CD8-positive, alpha-beta memory T cell (primary cell): ENCODE measurements at regions not wholly inside any gene's neighbourhood (a gene's known extent, or its start where the extent isn't known, plus 50 kb on each side); places are given as distances from the start of the nearest gene placed in this dataset.

ENCODE experiments used
- CTCF ChIA-PET: fragments of 350-600 bp; sonication (Branson Sonifier 250); formaldehyde crosslinking; loops from one replicate; lab custom pipeline; 2021; ENCODE audit warnings: antibody characterized with exemption; lab: Charles Lee
- POLR2A ChIA-PET: fragments of 350-600 bp; sonication (Branson Sonifier 250); formaldehyde crosslinking; loops from one replicate; lab custom pipeline; 2021; ENCODE audit warnings: antibody characterized with exemption; lab: Charles Lee
- DNase-seq, 5 donors: peaks; one replicate each; pipeline versions ENCODE4 v3.0.0 to v3.0.0-alpha.2; 2020 to 2022; ENCODE audit warnings: mixed read lengths in 1 of 5
- H3K27ac ChIP-seq: one replicate; pipeline ENCODE4 v1.7.0; 2013; ENCODE audit warnings: low read depth, mild to moderate bottlenecking, low read length, moderate library complexity
- H3K27me3 ChIP-seq: 2 replicates; pipeline ENCODE4 v1.7.0; 2013; ENCODE audit warnings: low read length, mild to moderate bottlenecking; ENCODE audit not compliant: insufficient read depth, poor library complexity, severe bottlenecking
- H3K36me3 ChIP-seq: 2 replicates; pipeline ENCODE4 v1.7.0; 2013; ENCODE audit warnings: mild to moderate bottlenecking, low read length, moderate library complexity; ENCODE audit not compliant: insufficient read depth
- H3K4me1 ChIP-seq: 2 replicates; pipeline ENCODE4 v1.7.0; 2013; ENCODE audit warnings: mild to moderate bottlenecking, low read length, moderate library complexity; ENCODE audit not compliant: insufficient read depth
- H3K4me3 ChIP-seq: 2 replicates; pipeline ENCODE4 v1.7.0; 2013; ENCODE audit warnings: mild to moderate bottlenecking, low read length
- H3K9me3 ChIP-seq: 2 replicates; pipeline ENCODE4 v1.7.0; 2013; ENCODE audit warnings: mild to moderate bottlenecking, low read length
- H3K27ac Mint-ChIP-seq, 8 donors: one replicate each; pipeline ENCODE4 v1.8.0; 2020 to 2021; ENCODE audit warnings: mixed read lengths in 8 of 8, mild to moderate bottlenecking in 6 of 8, inconsistent platforms in 3 of 8, moderate library complexity in 3 of 8
- H3K27me3 Mint-ChIP-seq, 2 donors: one replicate each; pipeline ENCODE4 v1.8.0; 2020 to 2021; ENCODE audit warnings: mixed read lengths in 2 of 2, mild to moderate bottlenecking in 1 of 2, moderate library complexity in 1 of 2
- H3K36me3 Mint-ChIP-seq, 3 donors: one replicate each; pipeline ENCODE4 v1.8.0; 2020 to 2021; ENCODE audit warnings: mixed read lengths in 3 of 3, inconsistent platforms in 1 of 3, mild to moderate bottlenecking in 1 of 3
- H3K4me1 Mint-ChIP-seq, 3 donors: one replicate each; pipeline ENCODE4 v1.8.0; 2020 to 2021; ENCODE audit warnings: mixed read lengths in 3 of 3, inconsistent platforms in 1 of 3, mild to moderate bottlenecking in 1 of 3
- H3K4me3 Mint-ChIP-seq, 7 donors: one replicate each; pipeline ENCODE4 v1.8.0; 2020 to 2021; ENCODE audit warnings: mixed read lengths in 7 of 7, mild to moderate bottlenecking in 6 of 7, moderate library complexity in 4 of 7, inconsistent platforms in 2 of 7
- H3K9me3 Mint-ChIP-seq, 5 donors: one replicate each; pipeline ENCODE4 v1.8.0; 2020 to 2022; ENCODE audit warnings: mixed read lengths in 5 of 5, mild to moderate bottlenecking in 3 of 5, moderate library complexity in 2 of 5, inconsistent platforms in 1 of 5

GRCh38 chr4:184289179-184289535 lies 71.5 kb upstream of the ENPP6 start:
- ChIA-PET POLR2A (no interaction called here), CTCF (no interaction called here)
- H3K4me1 ChIP-seq: peaks cover 21% of the 10 kb centered on the region
- H3K27ac Mint-ChIP-seq: peak overlapping the region in 1 of 8 donors; percentile 63
- no peak overlapping the region for H3K27ac ChIP-seq
- DNase-seq: no peak
- H3K27me3 Mint-ChIP-seq: no peaks in the 10 kb centered on the region
- no peak overlapping the region for H3K4me3 ChIP-seq
- no peaks in the 10 kb centered on the region for H3K36me3 ChIP-seq
- no peaks in the 10 kb centered on the region for H3K9me3 Mint-ChIP-seq
- H3K4me3 Mint-ChIP-seq: no peak overlapping the region
- H3K9me3 ChIP-seq: no peaks in the 10 kb centered on the region
- no peaks in the 10 kb centered on the region for H3K27me3 ChIP-seq
- H3K36me3 Mint-ChIP-seq: no peaks in the 10 kb centered on the region
- H3K4me1 Mint-ChIP-seq: peaks cover 16 to 26% (median 24%) of the 10 kb centered on the region in 3 donors

GRCh38 chr4:184288451-184289178 lies 70.9 kb upstream of the ENPP6 start:
- peaks cover 16 to 26% (median 25%) of the 10 kb centered on the region in 3 donors for H3K4me1 Mint-ChIP-seq
- no peaks in the 10 kb centered on the region for H3K27me3 Mint-ChIP-seq
- peak overlapping the region in 5 of 8 donors; percentile 9 to 63 (median 28) for H3K27ac Mint-ChIP-seq
- H3K36me3 ChIP-seq: no peaks in the 10 kb centered on the region
- H3K9me3 ChIP-seq: no peaks in the 10 kb centered on the region
- no peaks in the 10 kb centered on the region for H3K36me3 Mint-ChIP-seq
- H3K4me3 Mint-ChIP-seq: peak overlapping the region in 6 of 7 donors; percentile 7 to 61 (median 45)
- H3K4me3 ChIP-seq: no peak overlapping the region
- POLR2A ChIA-PET: no interaction called here
- CTCF ChIA-PET: no interaction called here
- no peak overlapping the region for H3K27ac ChIP-seq
- H3K9me3 Mint-ChIP-seq: no peaks in the 10 kb centered on the region
- H3K4me1 ChIP-seq: peaks cover 21% of the 10 kb centered on the region
- DNase-seq: no peak
- H3K27me3 ChIP-seq: no peaks in the 10 kb centered on the region

- no peak for DNase-seq
- ChIA-PET CTCF (no interaction called here), POLR2A (no interaction called here)
- Histone ChIP-seq H3K4me3 (no peak overlapping the region), H3K27ac (no peak overlapping the region), H3K36me3 (no peaks in the 10 kb centered on the region), H3K9me3 (no peaks in the 10 kb centered on the region), H3K4me1 (peaks cover 28% of the 10 kb centered on the region), H3K27me3 (no peaks in the 10 kb centered on the region)
- Mint-ChIP-seq H3K4me1 (peaks cover 21 to 33% (median 33%) of the 10 kb centered on the region in 3 donors), H3K27me3 (no peaks in the 10 kb centered on the region), H3K36me3 (no peaks in the 10 kb centered on the region), H3K9me3 (no peaks in the 10 kb centered on the region), H3K4me3 (peak overlapping the region in 3 of 7 donors; percentile 56 to 74 (median 58)), H3K27ac (no peak overlapping the region)
Measured at GRCh38 chr4:184287697-184288255, 70.1 kb upstream of the ENPP6 start.

GRCh38 chr4:184286358-184286757 lies 68.7 kb upstream of the ENPP6 start:
- Histone ChIP-seq H3K27me3 (no peaks in the 10 kb centered on the region), H3K4me3 (no peak overlapping the region), H3K27ac (no peak overlapping the region), H3K4me1 (peaks cover 42% of the 10 kb centered on the region), H3K36me3 (no peaks in the 10 kb centered on the region), H3K9me3 (no peaks in the 10 kb centered on the region)
- Mint-ChIP-seq H3K36me3 (no peaks in the 10 kb centered on the region), H3K4me3 (no peak overlapping the region), H3K4me1 (peaks cover 35 to 47% (median 47%) of the 10 kb centered on the region in 3 donors), H3K27me3 (no peaks in the 10 kb centered on the region), H3K9me3 (no peaks in the 10 kb centered on the region), H3K27ac (no peak overlapping the region)
- DNase-seq: no peak
- ChIA-PET POLR2A (no interaction called here), CTCF (no interaction called here)

- Histone ChIP-seq H3K4me3 (no peak overlapping the region), H3K27me3 (no peaks in the 10 kb centered on the region), H3K36me3 (no peaks in the 10 kb centered on the region), H3K4me1 (peaks cover 53% of the 10 kb centered on the region), H3K27ac (no peak overlapping the region), H3K9me3 (no peaks in the 10 kb centered on the region)
- Mint-ChIP-seq H3K36me3 (no peaks in the 10 kb centered on the region), H3K4me1 (peaks cover 47 to 64% (median 58%) of the 10 kb centered on the region in 3 donors), H3K4me3 (no peak overlapping the region), H3K27me3 (no peaks in the 10 kb centered on the region), H3K9me3 (no peaks in the 10 kb centered on the region), H3K27ac (no peak overlapping the region)
- POLR2A ChIA-PET: interaction anchor here (0.5 kb wide), 1 partner anchor 837 kb away, joined by 3 read pairs; no protein-coding TSS in a partner anchor
- no peak for DNase-seq
- CTCF ChIA-PET: interaction anchor here (1.6 kb wide), 1 partner anchor 20 kb away, joined by 6 read pairs; no protein-coding TSS in a partner anchor
Measured at GRCh38 chr4:184284742-184285141, 67.1 kb upstream of the ENPP6 start.

- H3K4me1 Mint-ChIP-seq: peaks cover 47 to 64% (median 54%) of the 10 kb centered on the region in 3 donors
- H3K27ac ChIP-seq: no peak overlapping the region
Measured at GRCh38 chr4:184284336-184284690, 66.6 kb upstream of the ENPP6 start.

GRCh38 chr4:184283659-184284335 lies 66.1 kb upstream of the ENPP6 start:
- Histone ChIP-seq H3K9me3 (no peaks in the 10 kb centered on the region), H3K27ac (no peak overlapping the region), H3K36me3 (no peaks in the 10 kb centered on the region), H3K27me3 (no peaks in the 10 kb centered on the region), H3K4me3 (no peak overlapping the region), H3K4me1 (peaks cover 48% of the 10 kb centered on the region)
- ChIA-PET POLR2A (interaction anchor here (2.5 kb wide), 1 partner anchor 16 kb away, joined by 11 read pairs; no protein-coding TSS in a partner anchor), CTCF (interaction anchor here (1.1 to 1.6 kb wide), 2 partner anchors 15 to 19 kb away, joined by 3 to 6 read pairs; no protein-coding TSS in a partner anchor)
- H3K27me3 Mint-ChIP-seq: no peaks in the 10 kb centered on the region
- H3K4me1 Mint-ChIP-seq: peaks cover 43 to 60% (median 48%) of the 10 kb centered on the region in 3 donors
- no peaks in the 10 kb centered on the region for H3K36me3 Mint-ChIP-seq
- no peak for DNase-seq
- H3K9me3 Mint-ChIP-seq: no peaks in the 10 kb centered on the region
- no peak overlapping the region for H3K4me3 Mint-ChIP-seq
- H3K27ac Mint-ChIP-seq: peak overlapping the region in 1 of 8 donors; percentile 67

More at GRCh38 chr4:184284336-184284690, 66.6 kb upstream of the ENPP6 start:
- no peaks in the 10 kb centered on the region for H3K36me3 ChIP-seq
- H3K27ac Mint-ChIP-seq: no peak overlapping the region
- no peak for DNase-seq
- H3K4me1 ChIP-seq: peaks cover 52% of the 10 kb centered on the region
- H3K27me3 Mint-ChIP-seq: no peaks in the 10 kb centered on the region
- no peak overlapping the region for H3K4me3 ChIP-seq
- no peaks in the 10 kb centered on the region for H3K9me3 Mint-ChIP-seq
- CTCF ChIA-PET: interaction anchor here (1.6 kb wide), 1 partner anchor 19 kb away, joined by 6 read pairs; no protein-coding TSS in a partner anchor
- POLR2A ChIA-PET: interaction anchor here (0.5 kb wide), 1 partner anchor 836 kb away, joined by 3 read pairs; no protein-coding TSS in a partner anchor
- H3K9me3 ChIP-seq: no peaks in the 10 kb centered on the region
- no peaks in the 10 kb centered on the region for H3K36me3 Mint-ChIP-seq
- H3K4me3 Mint-ChIP-seq: no peak overlapping the region
- H3K27me3 ChIP-seq: no peaks in the 10 kb centered on the region
